ENCODE measurements at regions not wholly inside any gene's neighbourhood (a gene's known extent, or its start where the extent isn't known, plus 50 kb on each side); places are given as distances from the start of the nearest gene placed in this dataset.

- peaks cover 2% of the 10 kb centered on the region for H3K9me3 ChIP-seq (replicated peaks; ENCODE audit: control insufficient read depth, insufficient read depth, low read length)
- no peak for DNase-seq (ENCODE audit: low read depth, low spot score)
- no peaks in the 10 kb centered on the region for H3K79me2 ChIP-seq (ENCODE audit: control insufficient read depth, insufficient read depth, low read length)
- dilution Hi-C loops (cut with MboI; ENCODE audit: extremely low pct_ligation_motif_present, low sequenced_read_pairs): no loop called here
- no peaks in the 10 kb centered on the region for H3K27me3 ChIP-seq (ENCODE audit: control insufficient read depth in 2 of 2, insufficient read depth in 2 of 2, low read length in 2 of 2)
- no peak overlapping the region for H3K4me3 ChIP-seq (replicated peaks in 1 of 3; ENCODE audit: insufficient read depth in 1 of 3, low read depth in 1 of 3, low read length in 3 of 3)
- ChIA-PET CTCF (no interaction called here), POLR2A (no interaction called here)
- no TSS peak for BruUV-seq (replicated peaks)
- no peak for TF ChIP-seq GATA2 (IDR thresholded peaks at IDR 0.05; ENCODE audit: insufficient read depth, insufficient read length, low read depth, low read length)
- TF ChIP-seq, protein P1, sequence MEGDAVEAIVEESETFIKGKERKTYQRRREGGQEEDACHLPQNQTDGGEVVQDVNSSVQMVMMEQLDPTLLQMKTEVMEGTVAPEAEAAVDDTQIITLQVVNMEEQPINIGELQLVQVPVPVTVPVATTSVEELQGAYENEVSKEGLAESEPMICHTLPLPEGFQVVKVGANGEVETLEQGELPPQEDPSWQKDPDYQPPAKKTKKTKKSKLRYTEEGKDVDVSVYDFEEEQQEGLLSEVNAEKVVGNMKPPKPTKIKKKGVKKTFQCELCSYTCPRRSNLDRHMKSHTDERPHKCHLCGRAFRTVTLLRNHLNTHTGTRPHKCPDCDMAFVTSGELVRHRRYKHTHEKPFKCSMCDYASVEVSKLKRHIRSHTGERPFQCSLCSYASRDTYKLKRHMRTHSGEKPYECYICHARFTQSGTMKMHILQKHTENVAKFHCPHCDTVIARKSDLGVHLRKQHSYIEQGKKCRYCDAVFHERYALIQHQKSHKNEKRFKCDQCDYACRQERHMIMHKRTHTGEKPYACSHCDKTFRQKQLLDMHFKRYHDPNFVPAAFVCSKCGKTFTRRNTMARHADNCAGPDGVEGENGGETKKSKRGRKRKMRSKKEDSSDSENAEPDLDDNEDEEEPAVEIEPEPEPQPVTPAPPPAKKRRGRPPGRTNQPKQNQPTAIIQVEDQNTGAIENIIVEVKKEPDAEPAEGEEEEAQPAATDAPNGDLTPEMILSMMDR (IDR thresholded peaks at IDR 0.05; ENCODE audit: extremely low read depth in 1 of 2, insufficient read depth in 1 of 2, low read depth in 1 of 2, low read length in 2 of 2): no peak
- no peak for TF ChIP-seq POLR2AphosphoS5 (IDR thresholded peaks at IDR 0.05; ENCODE audit: insufficient read depth, low read depth, low read length)
- no peak for TF ChIP-seq MAX (IDR thresholded peaks at IDR 0.05; ENCODE audit: insufficient read depth, insufficient read length)
- no peak for TF ChIP-seq POLR2A (IDR thresholded peaks at IDR 0.05; ENCODE audit: low read depth, low read length)
- TF ChIP-seq MYC (IDR thresholded peaks at IDR 0.05; ENCODE audit: low read depth, low read length): no peak
- TF ChIP-seq EZH2 (IDR thresholded peaks at IDR 0.05; ENCODE audit: borderline replicate concordance, low read depth, low read length, severe bottlenecking): no peak
- no peak for TF ChIP-seq FOS (IDR thresholded peaks at IDR 0.05; ENCODE audit: borderline replicate concordance, insufficient read depth, low read length)
- no peak for TF ChIP-seq JUN (IDR thresholded peaks at IDR 0.05; ENCODE audit: borderline replicate concordance, insufficient read depth, insufficient read length, low read depth)
- no peaks in the 10 kb centered on the region for H3K36me3 ChIP-seq (ENCODE audit: control insufficient read depth in 2 of 2, extremely low read depth in 1 of 2, insufficient read depth in 2 of 2, low read length in 2 of 2)
- no peaks in the 10 kb centered on the region for H4K20me1 ChIP-seq (replicated peaks; ENCODE audit: control insufficient read depth, extremely low read depth, insufficient read depth, low read length)
- H3K9ac ChIP-seq (replicated peaks; ENCODE audit: extremely low read depth, insufficient read depth, low read length): no peak overlapping the region
- FAIRE-seq: no peak
- H3K4me1 ChIP-seq (ENCODE audit: control insufficient read depth, extremely low read depth, insufficient read depth, low read length): no peaks in the 10 kb centered on the region
- intact Hi-C loops (cut with micrococcal nuclease): no loop called here
- H3K4me2 ChIP-seq (ENCODE audit: insufficient read depth, low read length): no peak overlapping the region
- H3K9me1 ChIP-seq (replicated peaks; ENCODE audit: control insufficient read depth, extremely low read depth, insufficient read depth, low read length): no peaks in the 10 kb centered on the region
- no peak overlapping the region for H2AFZ ChIP-seq (ENCODE audit: low read depth, low read length)
- H3K27ac ChIP-seq (ENCODE audit: insufficient read depth, low read depth, low read length): no peak overlapping the region
Observed at GRCh38 chr10:128744092-128744491, 617.9 kb upstream of the MKI67 start.
